ENCODE measurements at regions not wholly inside any gene's neighbourhood (a gene's known extent, or its start where the extent isn't known, plus 50 kb on each side); places are given as distances from the start of the nearest gene placed in this dataset.

- Histone ChIP-seq H3K9me3 (ENCODE audit: control insufficient read depth, low read length) (no peaks in the 10 kb centered on the region), H3K9ac (no peak overlapping the region), H2AFZ (no peak overlapping the region), H3K36me3 (ENCODE audit: control insufficient read depth, insufficient read depth, low read length) (no peaks in the 10 kb centered on the region), H3K27me3 (ENCODE audit: control insufficient read depth, insufficient read depth, low read length) (no peaks in the 10 kb centered on the region), H3K79me2 (no peaks in the 10 kb centered on the region), H3K4me2 (ENCODE audit: low read length) (no peak overlapping the region), H3K27ac (no peak overlapping the region), H3K4me1 (no peaks in the 10 kb centered on the region), H3K4me3 (ENCODE audit: low read depth, low read length) (no peak overlapping the region)
- TF ChIP-seq CTCF (IDR thresholded peaks at IDR 0.05) = no peak
These were observed 143.8 kb downstream of the FAM124B start for GRCh38 chr2:224258059-224258458.

GRCh38 chr2:224257156-224257555 is 144.8 kb downstream of the FAM124B start:
- H2AFZ ChIP-seq = no peak overlapping the region
- H3K4me2 ChIP-seq (ENCODE audit: low read length) = no peak overlapping the region
- H3K9ac ChIP-seq = no peak overlapping the region
- H3K9me3 ChIP-seq (ENCODE audit: control insufficient read depth, low read length) = no peaks in the 10 kb centered on the region
- H3K27me3 ChIP-seq (ENCODE audit: control insufficient read depth, insufficient read depth, low read length) = no peaks in the 10 kb centered on the region
- H3K4me3 ChIP-seq (ENCODE audit: low read depth, low read length) = no peak overlapping the region
- no peak for TF ChIP-seq CTCF (IDR thresholded peaks at IDR 0.05)
- H3K79me2 ChIP-seq = no peaks in the 10 kb centered on the region
- no peaks in the 10 kb centered on the region for H3K36me3 ChIP-seq (ENCODE audit: control insufficient read depth, insufficient read depth, low read length)
- H3K4me1 ChIP-seq = no peaks in the 10 kb centered on the region
- H3K27ac ChIP-seq = no peak overlapping the region

GRCh38 chr2:224253464-224253863 is 148.4 kb downstream of the FAM124B start:
- H3K36me3 ChIP-seq (ENCODE audit: control insufficient read depth, insufficient read depth, low read length) = no peaks in the 10 kb centered on the region
- H3K4me2 ChIP-seq (ENCODE audit: low read length) = no peak overlapping the region
- TF ChIP-seq CTCF (IDR thresholded peaks at IDR 0.05) = no peak
- H3K27me3 ChIP-seq (ENCODE audit: control insufficient read depth, insufficient read depth, low read length) = no peaks in the 10 kb centered on the region
- no peak overlapping the region for H3K9ac ChIP-seq
- H2AFZ ChIP-seq = no peak overlapping the region
- H3K9me3 ChIP-seq (ENCODE audit: control insufficient read depth, low read length) = no peaks in the 10 kb centered on the region
- no peak overlapping the region for H3K4me3 ChIP-seq (ENCODE audit: low read depth, low read length)
- H3K4me1 ChIP-seq = no peaks in the 10 kb centered on the region
- H3K27ac ChIP-seq = no peak overlapping the region
- no peaks in the 10 kb centered on the region for H3K79me2 ChIP-seq

- H3K9ac ChIP-seq = no peak overlapping the region
- no peak for TF ChIP-seq CTCF (IDR thresholded peaks at IDR 0.05)
- no peaks in the 10 kb centered on the region for H3K79me2 ChIP-seq
- no peak overlapping the region for H3K4me3 ChIP-seq (ENCODE audit: low read depth, low read length)
- no peaks in the 10 kb centered on the region for H3K9me3 ChIP-seq (ENCODE audit: control insufficient read depth, low read length)
- H3K27ac ChIP-seq = no peak overlapping the region
- no peak overlapping the region for H2AFZ ChIP-seq
- H3K27me3 ChIP-seq (ENCODE audit: control insufficient read depth, insufficient read depth, low read length) = no peaks in the 10 kb centered on the region
- H3K36me3 ChIP-seq (ENCODE audit: control insufficient read depth, insufficient read depth, low read length) = no peaks in the 10 kb centered on the region
- no peaks in the 10 kb centered on the region for H3K4me1 ChIP-seq
- H3K4me2 ChIP-seq (ENCODE audit: low read length) = no peak overlapping the region
These were observed 149.3 kb downstream of the FAM124B start for GRCh38 chr2:224252631-224253030.

- no peak for TF ChIP-seq CTCF (IDR thresholded peaks at IDR 0.05)
- no peaks in the 10 kb centered on the region for H3K27me3 ChIP-seq (ENCODE audit: control insufficient read depth, insufficient read depth, low read length)
- H3K9me3 ChIP-seq (ENCODE audit: control insufficient read depth, low read length) = no peaks in the 10 kb centered on the region
- H3K79me2 ChIP-seq = no peaks in the 10 kb centered on the region
- H3K9ac ChIP-seq = no peak overlapping the region
- H2AFZ ChIP-seq = no peak overlapping the region
- H3K4me2 ChIP-seq (ENCODE audit: low read length) = no peak overlapping the region
- no peak overlapping the region for H3K27ac ChIP-seq
- H3K4me3 ChIP-seq (ENCODE audit: low read depth, low read length) = no peak overlapping the region
- no peaks in the 10 kb centered on the region for H3K36me3 ChIP-seq (ENCODE audit: control insufficient read depth, insufficient read depth, low read length)
- no peaks in the 10 kb centered on the region for H3K4me1 ChIP-seq
These were observed 152.9 kb downstream of the FAM124B start for GRCh38 chr2:224248944-224249371.

Data from parathyroid adenoma (tissue), 2 donors.